Pancreas (tissue), 10 donors: ENCODE measurements at regions not wholly inside any gene's neighbourhood (a gene's known extent, or its start where the extent isn't known, plus 50 kb on each side); places are given as distances from the start of the nearest gene placed in this dataset.

Experiments used
- ATAC-seq, 4 donors: fragments of 200-7000 bp; cut with Tn5 transposase; one replicate each; pipeline versions ENCODE4 v1.8.0 to v1.9.1; 2020; ENCODE audit warnings: mild to moderate bottlenecking in 4 of 4, moderate library complexity in 4 of 4
- DNase-seq, 6 donors: peaks; one replicate each; pipeline ENCODE4 v3.0.0-alpha.2; 2020
- FAIRE-seq: peaks from 2 replicates; lab custom pipeline; 2012; peaks lifted over from hg19 to GRCh38; lab: Jason Lieb, UNC
- H3K27ac ChIP-seq, 4 donors: fragments of 200-600 bp; sonication (generic); 1 replicate in 3 of 4; 2 replicates in 1 of 4; pipeline versions ENCODE4 v1.5.0 to v1.8.0; 2020
- H3K27me3 ChIP-seq, 4 donors: fragments of 200-600 bp; one replicate each; pipeline ENCODE4 v1.8.0; 2021
- H3K36me3 ChIP-seq, 3 donors: fragments of 200-600 bp; sonication (generic) in 1 of 3; one replicate each; pipeline versions ENCODE4 v1.5.0 to v1.8.0; 2020 to 2021
- H3K4me1 ChIP-seq, 3 donors: fragments of 200-600 bp; one replicate each; pipeline ENCODE4 v1.8.0; 2021
- H3K4me3 ChIP-seq, 4 donors: fragments of 200-600 bp; sonication (generic) in 2 of 4; one replicate each; pipeline versions ENCODE4 v1.5.0 to v1.8.0; 2020 to 2021
- H3K9me3 ChIP-seq, 4 donors: fragments of 200-600 bp; one replicate each; pipeline ENCODE4 v1.8.0; 2021
- WGBS, 2 donors: extraction: QIAGEN DNeasy Blood & Tissue Kit; methylation state at CpG; one replicate each; pipeline ENCODE4 v1.1.7; 2013; 5-methylcytosine and 5-hydroxymethylcytosine counted together
- intact Hi-C, 3 donors: fragments of 100-400 bp; cut with DNase I; formaldehyde crosslinking; loops; one replicate each; pipeline versions ENCODE4 v1.11.1 to v1.14.2; 2022
- TF ChIP-seq, protein P1 (sequence below), 4 donors: fragments of 200-600 bp; sonication (generic) in 3 of 4; IDR thresholded peaks; one replicate each; pipeline versions ENCODE4 v1.5.0 to v1.8.0; 2021; ENCODE audit warnings: antibody characterized with exemption in 4 of 4
- donor health status: healthy with polysubstance abuse.
- donor health status: DM: no; HTN: no; CAD: no; lungs with moderate emphysema.
- donor health status: DM: no; HTN: no; CAD: no.
- donor health status: control.
- donor health status: control.
- donor health status: Bipolar disorder and iron deficiency.
- donor health status: DM: yes; HTN: yes; CAD: no.
- donor health status: DM: no; HTN: no; CAD: no.
- donor health status: DM: no; HTN: no; CAD: no.
- donor health status: DM: yes; HTN: yes; CAD: no.

DNA sequence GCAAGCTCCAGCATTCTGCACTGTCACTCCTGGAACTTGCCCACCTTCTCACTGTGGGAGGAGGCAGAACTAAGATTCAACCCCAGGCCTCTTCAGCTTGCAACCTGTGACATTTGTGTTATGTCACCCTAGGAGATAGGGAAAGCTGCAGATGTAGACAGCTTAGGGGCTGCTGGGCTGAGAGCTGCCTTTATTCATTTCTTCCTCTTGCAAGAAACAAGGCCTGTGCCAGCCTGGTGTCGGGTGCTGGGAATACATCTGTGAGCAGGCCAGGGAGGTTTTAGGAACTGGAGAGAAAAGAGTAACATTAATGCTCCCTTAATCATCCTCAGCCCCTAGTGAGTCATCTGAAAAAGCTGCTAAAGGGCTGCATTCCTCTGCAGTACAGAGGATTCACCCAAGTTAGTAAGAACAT lies 101.8 kb downstream of the FGF18 start:
- no peak overlapping the region for H3K4me3 ChIP-seq
- peak in 3 of 4 donors; percentile 29 to 64 (median 60) for ATAC-seq
- intact Hi-C loops: no loop called here
- 79 to 80% methylated on average over 1 of the region's 1 CpG for WGBS, 2 donors
- no peaks in the 10 kb centered on the region for H3K27me3 ChIP-seq
- no peaks in the 10 kb centered on the region for H3K9me3 ChIP-seq
- no peak overlapping the region for H3K27ac ChIP-seq
- FAIRE-seq: no peak
- TF ChIP-seq, protein P1, sequence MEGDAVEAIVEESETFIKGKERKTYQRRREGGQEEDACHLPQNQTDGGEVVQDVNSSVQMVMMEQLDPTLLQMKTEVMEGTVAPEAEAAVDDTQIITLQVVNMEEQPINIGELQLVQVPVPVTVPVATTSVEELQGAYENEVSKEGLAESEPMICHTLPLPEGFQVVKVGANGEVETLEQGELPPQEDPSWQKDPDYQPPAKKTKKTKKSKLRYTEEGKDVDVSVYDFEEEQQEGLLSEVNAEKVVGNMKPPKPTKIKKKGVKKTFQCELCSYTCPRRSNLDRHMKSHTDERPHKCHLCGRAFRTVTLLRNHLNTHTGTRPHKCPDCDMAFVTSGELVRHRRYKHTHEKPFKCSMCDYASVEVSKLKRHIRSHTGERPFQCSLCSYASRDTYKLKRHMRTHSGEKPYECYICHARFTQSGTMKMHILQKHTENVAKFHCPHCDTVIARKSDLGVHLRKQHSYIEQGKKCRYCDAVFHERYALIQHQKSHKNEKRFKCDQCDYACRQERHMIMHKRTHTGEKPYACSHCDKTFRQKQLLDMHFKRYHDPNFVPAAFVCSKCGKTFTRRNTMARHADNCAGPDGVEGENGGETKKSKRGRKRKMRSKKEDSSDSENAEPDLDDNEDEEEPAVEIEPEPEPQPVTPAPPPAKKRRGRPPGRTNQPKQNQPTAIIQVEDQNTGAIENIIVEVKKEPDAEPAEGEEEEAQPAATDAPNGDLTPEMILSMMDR (IDR thresholded peaks at IDR 0.05): no peak
- H3K4me1 ChIP-seq: no peaks in the 10 kb centered on the region
- no peak for DNase-seq
- no peaks in the 10 kb centered on the region for H3K36me3 ChIP-seq

DNA sequence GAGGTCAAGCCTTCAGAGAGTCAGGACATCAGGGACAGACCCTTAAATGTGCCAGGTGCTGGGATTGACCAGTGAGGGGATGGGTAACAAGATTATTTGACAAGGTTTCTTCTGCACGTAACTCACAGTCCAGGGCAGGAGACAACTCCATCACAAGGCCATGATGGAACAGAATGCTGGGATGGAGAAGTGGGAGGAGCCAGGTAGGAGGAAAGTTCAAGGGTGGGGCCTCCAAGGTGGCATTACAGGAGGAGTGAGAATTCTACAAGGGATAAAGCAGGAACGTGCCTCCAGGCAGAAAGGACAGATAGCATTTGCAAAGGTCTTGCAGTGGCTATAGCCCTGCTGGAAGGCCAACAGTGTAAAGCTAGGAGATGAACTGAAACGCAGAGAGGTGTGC lies 102.2 kb downstream of the FGF18 start:
- TF ChIP-seq, protein P1 (IDR thresholded peaks at IDR 0.05): no peak
- Histone ChIP-seq H3K4me1 (no peaks in the 10 kb centered on the region), H3K4me3 (no peak overlapping the region), H3K27me3 (no peaks in the 10 kb centered on the region), H3K9me3 (no peaks in the 10 kb centered on the region), H3K36me3 (no peaks in the 10 kb centered on the region), H3K27ac (no peak overlapping the region)
- FAIRE-seq (no peak), DNase-seq (no peak), ATAC-seq (no peak)
- 71 to 75% methylated on average over 3 of the region's 3 CpGs for whole genome bisulfite sequencing, 2 donors
- intact Hi-C loops: no loop called here

DNA sequence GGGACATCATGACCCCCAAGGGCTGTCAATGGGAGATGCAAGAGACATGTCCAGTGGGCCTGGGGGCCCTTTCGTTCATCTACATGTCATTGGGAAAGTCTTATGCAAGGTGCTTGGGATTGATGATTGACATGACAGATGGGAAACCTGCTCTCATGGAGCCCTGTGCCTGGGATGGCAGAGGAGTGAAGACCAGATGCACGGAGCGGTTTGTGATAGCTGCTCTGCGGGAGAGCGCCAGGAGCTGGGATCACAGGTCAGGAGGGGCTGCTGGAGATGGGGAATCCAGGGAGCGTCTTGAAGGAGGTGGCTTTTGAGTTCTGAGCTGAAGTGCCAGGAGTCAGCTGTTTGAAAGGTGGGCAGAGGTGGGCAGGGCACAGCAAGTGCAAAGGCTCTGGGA lies 104.3 kb downstream of the FGF18 start:
- H3K4me3 ChIP-seq: no peak overlapping the region
- 71 to 73% methylated on average over 6 of the region's 6 CpGs for WGBS, 2 donors
- no peak for DNase-seq
- TF ChIP-seq, protein P1 (IDR thresholded peaks at IDR 0.05): no peak
- no peaks in the 10 kb centered on the region for H3K4me1 ChIP-seq
- no peaks in the 10 kb centered on the region for H3K27me3 ChIP-seq
- H3K36me3 ChIP-seq: no peaks in the 10 kb centered on the region
- intact Hi-C loops: no loop called here
- no peak for FAIRE-seq
- no peak for ATAC-seq
- no peaks in the 10 kb centered on the region for H3K9me3 ChIP-seq
- no peak overlapping the region for H3K27ac ChIP-seq

DNA sequence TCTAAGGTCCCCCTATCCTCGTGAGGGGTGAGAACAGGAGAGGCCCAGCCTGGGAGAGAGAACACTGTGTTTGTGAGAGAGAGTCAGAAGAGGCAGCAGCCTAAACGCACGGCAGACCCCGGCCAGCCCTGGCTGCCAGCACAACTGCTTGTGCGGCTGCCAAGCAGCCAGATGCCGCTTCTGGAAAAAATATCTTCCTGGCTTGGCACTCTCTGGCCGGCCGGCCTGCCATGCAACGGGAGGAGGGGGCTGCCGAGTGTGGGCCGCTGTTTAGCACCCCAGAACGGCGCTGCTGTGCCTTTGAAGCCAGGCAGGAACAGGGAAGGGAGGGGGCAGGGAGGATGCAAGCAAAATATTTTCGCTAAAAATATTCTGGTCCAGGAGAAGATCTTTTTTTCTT lies 105.0 kb downstream of the FGF18 start:
- intact Hi-C loops: no loop called here

DNA sequence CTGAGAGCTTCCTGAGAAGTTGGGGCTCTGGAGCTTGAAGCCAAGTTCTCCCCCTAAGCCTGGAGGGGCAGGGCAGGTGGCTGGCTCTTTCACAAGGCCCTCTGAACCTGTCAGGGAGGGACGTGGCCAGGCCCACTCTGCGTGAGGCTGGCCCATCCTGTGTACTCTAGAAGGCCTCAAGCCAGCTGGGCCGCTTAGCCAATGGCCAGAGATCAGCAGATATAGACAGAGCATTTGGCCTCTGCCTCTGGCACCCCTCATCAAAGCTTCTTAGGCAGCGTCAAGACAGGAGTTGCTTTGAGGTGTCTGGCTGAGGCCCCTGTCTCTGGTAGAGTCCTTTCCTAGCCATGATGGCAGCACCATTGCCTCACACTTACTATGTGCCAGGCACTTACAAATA lies 105.6 kb downstream of the FGF18 start:
- H3K4me1 ChIP-seq: no peaks in the 10 kb centered on the region
- no peak overlapping the region for H3K4me3 ChIP-seq
- H3K27me3 ChIP-seq: no peaks in the 10 kb centered on the region
- intact Hi-C loops: no loop called here
- no peaks in the 10 kb centered on the region for H3K36me3 ChIP-seq
- DNase-seq (no peak), FAIRE-seq (no peak), ATAC-seq (no peak)
- H3K27ac ChIP-seq: no peak overlapping the region
- TF ChIP-seq, protein P1 (IDR thresholded peaks at IDR 0.05): no peak
- WGBS, 2 donors: 71 to 73% methylated on average over 4 of the region's 4 CpGs
- H3K9me3 ChIP-seq: no peaks in the 10 kb centered on the region

More for the DNA sequence above, 105.0 kb downstream of the FGF18 start:
- no peaks in the 10 kb centered on the region for H3K9me3 ChIP-seq
- FAIRE-seq (no peak), ATAC-seq (no peak), DNase-seq (no peak)
- no peak overlapping the region for H3K4me3 ChIP-seq
- TF ChIP-seq, protein P1 (IDR thresholded peaks at IDR 0.05): no peak
- H3K27me3 ChIP-seq: no peaks in the 10 kb centered on the region
- H3K27ac ChIP-seq: no peak overlapping the region
- no peaks in the 10 kb centered on the region for H3K36me3 ChIP-seq
- H3K4me1 ChIP-seq: no peaks in the 10 kb centered on the region
- WGBS, 2 donors: 32 to 36% methylated on average over 14 of the region's 14 CpGs
